SK-N-MC (cell line): ENCODE measurements at regions not wholly inside any gene's neighbourhood (a gene's known extent, or its start where the extent isn't known, plus 50 kb on each side); places are given as distances from the start of the nearest gene placed in this dataset.

Source experiments
- DNase-seq: peaks from one replicate; pipeline ENCODE4 v3.0.0-alpha.2; 2011; ENCODE audit warnings: low read depth, low spot score
- H3K27ac ChIP-seq: fragments of 200-600 bp; sonication (generic); 2 replicates; pipeline ENCODE4 v1.5.1; 2016; ENCODE audit warnings: mixed run types
- H3K36me3 ChIP-seq: fragments of 200-600 bp; sonication (generic); 2 replicates; pipeline ENCODE4 v1.6.1; 2017; ENCODE audit warnings: antibody characterized with exemption, low read length, mixed read lengths; ENCODE audit not compliant: insufficient read depth
- H3K4me3 ChIP-seq: fragments of 200-600 bp; sonication (generic); 2 replicates; pipeline ENCODE4 v1.5.1; 2016
- H3K9ac ChIP-seq: fragments of 200-600 bp; sonication (generic); 2 replicates; pipeline ENCODE4 v1.8.0; 2017; ENCODE audit warnings: mixed run types, mixed read lengths; ENCODE audit not compliant: insufficient read length
- H3K9me3 ChIP-seq: fragments of 200-600 bp; sonication (generic); 2 replicates; pipeline ENCODE4 v1.6.1; 2017; ENCODE audit warnings: low read depth, mild to moderate bottlenecking, antibody characterized with exemption, low read length, moderate library complexity, mixed read lengths
- EZH2 ChIP-seq: fragments of 200-600 bp; sonication (generic); IDR thresholded peaks from one replicate; pipeline ENCODE4 v1.6.1; 2017; ENCODE audit warnings: antibody characterized with exemption
- FOXP2 ChIP-seq: optimal IDR thresholded peaks from 2 replicates; pipeline ENCODE3; 2011; ENCODE audit warnings: mild to moderate bottlenecking, moderate library complexity; ENCODE audit not compliant: insufficient read depth; ENCODE audit errors: extremely low read length, control extremely low read depth
- POLR2AphosphoS5 ChIP-seq: IDR thresholded peaks from 2 replicates; pipeline ENCODE4 v1.6.1; 2012; ENCODE audit warnings: mild to moderate bottlenecking, low read depth, low read length, borderline replicate concordance

DNA sequence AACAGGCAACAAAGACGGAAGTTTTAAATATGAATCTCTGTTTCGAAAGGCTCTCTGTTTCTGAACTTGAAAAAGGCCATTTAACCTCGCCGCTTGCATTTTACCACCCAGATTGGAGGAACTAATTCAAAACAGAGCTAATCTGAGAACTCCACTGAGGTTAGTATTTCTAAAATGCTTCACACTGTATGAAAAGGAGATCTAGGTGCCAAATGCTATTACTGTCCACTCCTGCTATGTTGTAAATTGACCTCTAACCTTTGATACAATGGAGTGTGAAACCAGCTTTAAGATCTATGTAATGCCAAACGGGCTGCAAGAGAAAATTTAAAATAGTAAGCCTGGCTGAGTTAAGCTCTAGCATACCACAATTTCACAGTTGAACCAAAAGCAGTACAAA, 364.5 kb downstream of the IRS1 start:
- TF ChIP-seq FOXP2 (no peak), POLR2AphosphoS5 (no peak), EZH2 (no peak)
- H3K9me3 ChIP-seq = no peaks in the 10 kb centered on the region
- H3K9ac ChIP-seq = no peak overlapping the region
- no peaks in the 10 kb centered on the region for H3K36me3 ChIP-seq
- no peak for DNase-seq
- no peak overlapping the region for H3K27ac ChIP-seq
- no peak overlapping the region for H3K4me3 ChIP-seq

- Histone ChIP-seq H3K9ac (no peak overlapping the region), H3K4me3 (no peak overlapping the region), H3K9me3 (no peaks in the 10 kb centered on the region), H3K36me3 (no peaks in the 10 kb centered on the region), H3K27ac (no peak overlapping the region)
- no peak for DNase-seq
- TF ChIP-seq EZH2 (no peak), POLR2AphosphoS5 (no peak), FOXP2 (no peak)
Measured at GRCh38 chr2:226434702-226435101, 364.9 kb downstream of the IRS1 start.

GRCh38 chr2:226431288-226431948, 368.2 kb downstream of the IRS1 start:
- peak overlapping the region; percentile 57 for H3K4me3 ChIP-seq
- H3K9ac ChIP-seq = no peak overlapping the region
- DNase-seq = peak; percentile 91
- peak overlapping the region; percentile 78 for H3K27ac ChIP-seq
- no peaks in the 10 kb centered on the region for H3K36me3 ChIP-seq
- TF ChIP-seq POLR2AphosphoS5 = peak; percentile 35; the same call in 1 of the 2 replicates
- peak; percentile 58 for TF ChIP-seq FOXP2
- TF ChIP-seq EZH2 = no peak
- H3K9me3 ChIP-seq = no peaks in the 10 kb centered on the region

DNA sequence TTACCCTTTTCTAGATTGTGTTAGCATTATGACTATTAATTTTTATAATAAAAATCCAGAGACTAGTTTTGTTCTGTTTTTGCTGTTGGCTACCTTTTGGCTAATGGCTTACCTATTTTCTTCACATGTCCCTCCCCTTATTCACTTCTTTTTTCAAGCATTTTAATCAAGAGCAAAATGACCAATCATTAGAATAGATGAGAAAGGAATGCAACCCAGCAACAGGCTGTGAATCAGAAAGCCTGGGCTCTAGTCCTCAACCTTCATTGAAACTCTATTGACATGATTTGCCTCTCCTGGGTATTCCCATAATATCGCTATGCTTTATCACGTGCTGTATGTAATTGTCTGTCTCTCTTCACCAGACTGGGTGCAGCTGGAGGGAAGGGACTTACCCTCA, 370.1 kb downstream of the IRS1 start:
- Histone ChIP-seq H3K9ac (no peak overlapping the region), H3K9me3 (no peaks in the 10 kb centered on the region), H3K27ac (no peak overlapping the region), H3K4me3 (no peak overlapping the region), H3K36me3 (no peaks in the 10 kb centered on the region)
- no peak for DNase-seq
- TF ChIP-seq POLR2AphosphoS5 (no peak), FOXP2 (no peak), EZH2 (no peak)

DNA sequence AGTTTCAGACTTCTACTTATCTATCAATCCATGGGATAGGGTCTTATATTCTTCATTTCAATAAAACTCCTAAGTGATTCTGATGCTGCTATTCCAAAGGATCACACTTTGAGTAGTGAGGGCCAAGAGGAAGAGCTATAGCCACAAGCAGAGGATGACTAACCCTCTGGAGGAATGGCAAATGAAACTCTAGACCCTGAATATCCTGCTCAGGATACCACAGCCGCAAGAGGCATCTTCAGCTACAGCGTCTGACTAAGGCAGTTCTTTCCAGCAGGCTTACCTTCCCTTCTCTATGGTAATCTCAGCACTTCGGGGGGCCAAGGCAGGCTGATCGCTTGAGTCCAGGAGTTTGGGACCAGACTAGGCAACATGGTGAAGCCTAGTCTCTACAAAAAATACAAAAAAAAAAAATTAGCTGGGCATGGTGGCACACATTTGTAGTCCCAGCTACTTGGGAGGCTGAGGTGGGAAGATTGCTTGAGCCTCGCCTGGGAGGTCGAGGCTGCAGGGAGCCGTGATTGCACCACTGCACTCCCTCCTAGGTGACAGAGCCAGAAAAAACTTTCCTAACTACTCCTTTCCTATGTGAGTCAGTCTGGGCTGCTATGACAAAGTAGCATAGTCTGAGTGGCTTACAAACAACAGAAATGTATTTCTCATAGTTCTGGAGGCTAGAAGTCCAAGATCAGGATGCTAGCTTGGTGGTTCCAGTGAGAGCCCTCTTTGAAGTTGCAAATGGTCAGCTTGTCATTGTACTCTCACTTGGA, 371.9 kb downstream of the IRS1 start:
- no peak for DNase-seq
- H3K36me3 ChIP-seq = no peaks in the 10 kb centered on the region
- H3K9me3 ChIP-seq = no peaks in the 10 kb centered on the region
- H3K4me3 ChIP-seq = no peak overlapping the region
- no peak for TF ChIP-seq EZH2
- no peak for TF ChIP-seq FOXP2
- H3K27ac ChIP-seq = no peak overlapping the region
- H3K9ac ChIP-seq = no peak overlapping the region

DNA sequence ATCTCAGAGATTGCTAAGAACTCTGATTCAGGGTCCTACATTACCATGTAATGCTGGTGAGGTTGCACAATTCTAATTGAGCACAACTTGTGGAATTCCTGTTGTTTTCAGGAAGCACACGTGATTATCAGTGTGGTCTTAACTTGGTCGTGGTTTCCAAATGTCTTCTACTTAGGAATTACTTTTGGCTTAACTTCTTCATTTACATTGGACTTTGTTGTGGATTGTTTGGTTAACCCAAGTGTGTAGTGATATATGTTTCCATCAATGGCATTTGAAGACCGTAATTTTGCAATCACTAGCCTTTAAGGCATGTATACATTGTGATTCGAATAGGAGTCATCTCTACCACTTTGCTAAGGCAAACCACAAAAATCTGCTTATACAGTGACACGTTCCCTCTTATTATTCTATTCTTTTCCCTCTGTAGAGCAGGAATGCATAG, 373.3 kb downstream of the IRS1 start:
- peak; percentile 47 for DNase-seq
- Histone ChIP-seq H3K9ac (no peak overlapping the region), H3K4me3 (peak overlapping the region; percentile 51), H3K27ac (peak overlapping the region; percentile 10; the same call in 1 of the 2 replicates), H3K9me3 (no peaks in the 10 kb centered on the region), H3K36me3 (no peaks in the 10 kb centered on the region)
- TF ChIP-seq POLR2AphosphoS5 (no peak), EZH2 (no peak), FOXP2 (no peak)

GRCh38 chr2:226424971-226425370, 374.6 kb downstream of the IRS1 start:
- H3K27ac ChIP-seq = no peak overlapping the region
- no peak overlapping the region for H3K4me3 ChIP-seq
- H3K9me3 ChIP-seq = no peaks in the 10 kb centered on the region
- H3K9ac ChIP-seq = no peak overlapping the region
- TF ChIP-seq EZH2 = no peak
- no peak for TF ChIP-seq POLR2AphosphoS5
- TF ChIP-seq FOXP2 = no peak
- H3K36me3 ChIP-seq = no peaks in the 10 kb centered on the region
- no peak for DNase-seq

DNA sequence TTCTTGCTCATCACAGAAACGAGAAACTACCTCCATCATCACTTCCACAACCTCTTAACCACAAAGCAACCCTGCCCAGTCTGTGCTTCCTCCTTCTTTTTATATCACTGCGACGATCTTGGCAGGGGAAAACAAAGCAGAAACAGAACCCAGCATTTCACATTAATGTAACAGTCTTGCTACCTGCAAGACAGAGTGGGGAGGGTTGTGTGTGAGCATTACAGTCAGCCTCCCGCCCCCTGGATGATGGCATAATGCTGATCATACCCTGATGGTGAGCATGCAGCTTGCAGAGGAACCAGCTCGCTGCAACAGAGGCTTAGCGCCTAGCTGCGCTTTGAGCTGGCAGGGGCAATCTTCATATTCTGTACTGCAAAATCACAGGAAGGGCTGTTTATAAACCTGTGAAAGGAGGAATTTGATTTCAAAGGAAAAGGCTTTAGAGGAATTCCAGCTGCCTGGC, 376.1 kb downstream of the IRS1 start:
- Histone ChIP-seq H3K27ac (no peak overlapping the region), H3K36me3 (no peaks in the 10 kb centered on the region), H3K9me3 (no peaks in the 10 kb centered on the region), H3K9ac (no peak overlapping the region), H3K4me3 (no peak overlapping the region)
- DNase-seq = no peak
- TF ChIP-seq FOXP2 (no peak), EZH2 (no peak), POLR2AphosphoS5 (no peak)

DNA sequence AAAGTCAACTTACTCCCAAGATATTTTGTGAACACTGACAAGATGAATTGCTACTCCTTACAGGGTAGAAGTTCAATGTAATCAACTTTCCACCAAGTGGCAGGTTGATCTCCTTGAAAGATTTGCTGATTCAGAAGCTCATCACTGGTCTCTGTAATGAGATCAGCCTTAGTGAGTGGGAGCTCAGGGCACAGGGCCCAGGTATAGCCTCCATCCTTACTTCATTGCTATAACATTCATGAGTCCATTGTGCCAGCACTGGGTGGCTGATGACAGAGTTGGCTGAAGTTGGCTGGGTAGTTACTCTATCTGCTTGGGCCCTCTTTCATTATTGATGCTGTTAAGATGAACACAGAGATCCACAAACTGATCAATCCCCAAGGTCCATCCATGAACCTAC, 379.0 kb downstream of the IRS1 start:
- TF ChIP-seq EZH2 = no peak
- no peak for TF ChIP-seq FOXP2
- no peak for TF ChIP-seq POLR2AphosphoS5
- DNase-seq = no peak
- no peak overlapping the region for H3K27ac ChIP-seq
- H3K36me3 ChIP-seq = no peaks in the 10 kb centered on the region
- no peak overlapping the region for H3K9ac ChIP-seq
- H3K9me3 ChIP-seq = no peaks in the 10 kb centered on the region
- H3K4me3 ChIP-seq = no peak overlapping the region
